Endothelial cell of umbilical vein (primary cell): ENCODE measurements at regions not wholly inside any gene's neighbourhood (a gene's known extent, or its start where the extent isn't known, plus 50 kb on each side); places are given as distances from the start of the nearest gene placed in this dataset.

Experiments
- BruUV-seq: library from RNA; stranded (reverse); fragments of 400-500 nt; replicated peaks from 2 replicates; lab custom pipeline; 2021; lab: Mats Ljungman, UMichigan
- CTCF ChIA-PET: fragments of 300-600, 350-600 bp; sonication (Branson Sonifier 250); formaldehyde crosslinking; loops from one replicate; lab custom pipeline; 2021; ENCODE audit warnings: antibody characterized with exemption, inconsistent platforms; lab: Charles Lee
- POLR2A ChIA-PET: fragments of 300-600, 350-600 bp; sonication (Branson Sonifier 250); formaldehyde crosslinking; loops from one replicate; lab custom pipeline; 2021; ENCODE audit warnings: antibody characterized with exemption, inconsistent platforms; lab: Charles Lee
- DNase-seq: peaks from one replicate; pipeline ENCODE4 v3.0.0-alpha.2; 2011; ENCODE audit warnings: low read depth, low spot score
- FAIRE-seq: peaks from 2 replicates; lab custom pipeline; 2011; peaks lifted over from hg19 to GRCh38; lab: Jason Lieb, UNC
- H2AFZ ChIP-seq: 2 replicates; pipeline ENCODE4 v1.6.0; 2012; ENCODE audit warnings: low read depth, low read length, control low read depth, inconsistent platforms
- H3K27ac ChIP-seq: 2 replicates; pipeline ENCODE4 v1.5.1; 2011; ENCODE audit warnings: low read depth, mild to moderate bottlenecking, control low read depth, low read length, moderate library complexity; ENCODE audit not compliant: insufficient read depth
- H3K27me3 ChIP-seq, 2 experiments: 2 replicates each; pipeline versions ENCODE4 v1.6.0 to v1.6.1; 2011; ENCODE audit warnings: low read length in 2 of 2, mixed read lengths in 1 of 2; ENCODE audit not compliant: control insufficient read depth in 2 of 2, insufficient read depth in 2 of 2
- H3K36me3 ChIP-seq, 2 experiments: 2 replicates in 1 of 2; 3 replicates in 1 of 2; pipeline ENCODE4 v1.5.1; 2011; ENCODE audit warnings: low read length in 2 of 2, mild to moderate bottlenecking in 1 of 2, moderate library complexity in 1 of 2; ENCODE audit not compliant: control insufficient read depth in 2 of 2, insufficient read depth in 2 of 2; ENCODE audit errors: extremely low read depth in 1 of 2
- H3K4me1 ChIP-seq: 3 replicates; pipeline ENCODE4 v1.5.1; 2011; ENCODE audit warnings: mild to moderate bottlenecking, low read length; ENCODE audit not compliant: control insufficient read depth, insufficient read depth; ENCODE audit errors: extremely low read depth
- H3K4me2 ChIP-seq: 2 replicates; pipeline ENCODE4 v1.6.1; 2011; ENCODE audit warnings: low read length, control low read depth, mixed read lengths; ENCODE audit not compliant: insufficient read depth
- H3K4me3 ChIP-seq, 3 experiments: fragments of 200-600 bp in 1 of 3; sonication (generic), shearing (Covaris generic) in 1 of 3; replicated peaks in 1 of 3; 2 replicates each; pipeline ENCODE4 v1.5.1; 2011 to 2016; ENCODE audit warnings: control low read depth in 3 of 3, low read length in 3 of 3, mild to moderate bottlenecking in 2 of 3, inconsistent platforms in 1 of 3, low read depth in 1 of 3, moderate library complexity in 1 of 3; ENCODE audit not compliant: insufficient read depth in 1 of 3
- H3K79me2 ChIP-seq: 2 replicates; pipeline ENCODE4 v1.6.0; 2012; ENCODE audit warnings: low read length, inconsistent platforms; ENCODE audit not compliant: control insufficient read depth, insufficient read depth
- H3K9ac ChIP-seq: replicated peaks from 2 replicates; pipeline ENCODE3; 2011; ENCODE audit warnings: low read length, control low read depth; ENCODE audit not compliant: insufficient read depth; ENCODE audit errors: extremely low read depth
- H3K9me1 ChIP-seq: replicated peaks from 3 replicates; pipeline ENCODE4 v1.6.0; 2011; ENCODE audit warnings: mild to moderate bottlenecking, low read length; ENCODE audit not compliant: control insufficient read depth, insufficient read depth; ENCODE audit errors: extremely low read depth
- H3K9me3 ChIP-seq: replicated peaks from 2 replicates; pipeline ENCODE4 v1.5.1; 2012; ENCODE audit warnings: low read length, inconsistent platforms; ENCODE audit not compliant: control insufficient read depth, insufficient read depth
- H4K20me1 ChIP-seq: replicated peaks from 2 replicates; pipeline ENCODE3; 2011; ENCODE audit warnings: mild to moderate bottlenecking, low read length; ENCODE audit not compliant: control insufficient read depth, insufficient read depth; ENCODE audit errors: extremely low read depth
- CTCF ChIP-seq, 2 donors: IDR thresholded peaks; 1 replicate in 1 of 2; 2 replicates in 1 of 2; pipeline ENCODE4 v1.5.1; 2011; ENCODE audit warnings: low read length in 2 of 2, mild to moderate bottlenecking in 2 of 2, moderate library complexity in 2 of 2, control low read depth in 1 of 2, inconsistent platforms in 1 of 2, low read depth in 1 of 2; ENCODE audit not compliant: insufficient read depth in 1 of 2; ENCODE audit errors: extremely low read depth in 1 of 2
- EZH2 ChIP-seq: IDR thresholded peaks from 2 replicates; pipeline ENCODE4 v1.6.1; 2012; ENCODE audit warnings: borderline replicate concordance, low read depth, mild to moderate bottlenecking, moderate library complexity, low read length, inconsistent platforms; ENCODE audit not compliant: severe bottlenecking
- FOS ChIP-seq: IDR thresholded peaks from 2 replicates; pipeline ENCODE4 v1.6.1; 2011; ENCODE audit warnings: mild to moderate bottlenecking, low read length, moderate library complexity, borderline replicate concordance; ENCODE audit not compliant: insufficient read depth
- GATA2 ChIP-seq: IDR thresholded peaks from 2 replicates; pipeline ENCODE4 v1.7.0; 2011; ENCODE audit warnings: low read depth, mild to moderate bottlenecking, moderate library complexity, mixed read lengths, low read length; ENCODE audit not compliant: insufficient read length, insufficient read depth
- JUN ChIP-seq: IDR thresholded peaks from 2 replicates; pipeline ENCODE4 v1.6.1; 2011; ENCODE audit warnings: borderline replicate concordance, low read depth; ENCODE audit not compliant: insufficient read length, insufficient read depth
- MAX ChIP-seq: IDR thresholded peaks from 2 replicates; pipeline ENCODE4 v1.6.1; 2011; ENCODE audit not compliant: insufficient read depth, insufficient read length
- MYC ChIP-seq: IDR thresholded peaks from one replicate; pipeline ENCODE4 v1.6.1; 2011; ENCODE audit warnings: mild to moderate bottlenecking, low read depth, low read length
- POLR2A ChIP-seq: IDR thresholded peaks from 2 replicates; pipeline ENCODE4 v1.6.1; 2012; ENCODE audit warnings: low read depth, mild to moderate bottlenecking, control low read depth, low read length
- POLR2AphosphoS5 ChIP-seq: IDR thresholded peaks from 2 replicates; pipeline ENCODE4 v1.6.1; 2012; ENCODE audit warnings: low read depth, mild to moderate bottlenecking, control low read depth, low read length, moderate library complexity; ENCODE audit not compliant: insufficient read depth
- dilution Hi-C: fragments of 300-500 bp; cut with MboI; formaldehyde crosslinking; loops from one replicate; pipeline ENCODE4 v1.15.0; 2019; ENCODE audit warnings: low sequenced_read_pairs; ENCODE audit not compliant: extremely low pct_ligation_motif_present
- intact Hi-C: fragments of 100-400 bp; cut with micrococcal nuclease; formaldehyde crosslinking; loops from one replicate; pipeline ENCODE4 v1.10.0; 2022

GRCh38 chr12:129984106-129984505, 80.3 kb upstream of the TMEM132D start:
- CTCF ChIA-PET, result interaction anchor here (0.7 kb wide), 1 partner anchor 1436 kb away, joined by 3 read pairs; no protein-coding TSS in a partner anchor
- DNase-seq, result no peak
- H3K9me1 ChIP-seq, result no peaks in the 10 kb centered on the region

More at GRCh38 chr12:129984106-129984505, 80.3 kb upstream of the TMEM132D start:
- peaks cover 2% of the 10 kb centered on the region for H3K9me3 ChIP-seq
- H3K79me2 ChIP-seq, result no peaks in the 10 kb centered on the region
- dilution Hi-C loops, result no loop called here
- H3K4me1 ChIP-seq, result no peaks in the 10 kb centered on the region
- no peak overlapping the region for H3K27ac ChIP-seq
- POLR2A ChIA-PET, result no interaction called here
- no peak overlapping the region for H2AFZ ChIP-seq
- H3K4me3 ChIP-seq, result no peak overlapping the region
- no peaks in the 10 kb centered on the region for H3K36me3 ChIP-seq
- no peak for TF ChIP-seq POLR2AphosphoS5
- no peak for TF ChIP-seq JUN
- TF ChIP-seq POLR2A, result no peak
- no peak for TF ChIP-seq CTCF (IDR thresholded peaks at IDR 0.05; ENCODE audit: extremely low read depth in 1 of 2, insufficient read depth in 1 of 2, low read depth in 1 of 2, low read length in 2 of 2)
- no peak for TF ChIP-seq MAX
- no peak for TF ChIP-seq GATA2
- no peak for TF ChIP-seq FOS
- no peak for TF ChIP-seq MYC
- TF ChIP-seq EZH2, result no peak
- no peaks in the 10 kb centered on the region for H3K27me3 ChIP-seq
- H4K20me1 ChIP-seq, result no peaks in the 10 kb centered on the region
- FAIRE-seq, result no peak
- no peak overlapping the region for H3K9ac ChIP-seq
- intact Hi-C loops, result no loop called here
- H3K4me2 ChIP-seq, result no peak overlapping the region
- BruUV-seq, result no TSS peak
